ENCODE measurements at regions not wholly inside any gene's neighbourhood (a gene's known extent, or its start where the extent isn't known, plus 50 kb on each side); places are given as distances from the start of the nearest gene placed in this dataset.
A peak's percentile ranks its signal among the peaks of the same experiment; 100 is the strongest.
"Not testable (repeated sequence)": the region's sequence is repeated elsewhere in the genome, so short reads cannot be mapped to it uniquely, and the experiment has no call there.

GRCh38 chr3:74004386-74004785 is 379.6 kb upstream of the PDZRN3 start:
- intact Hi-C loops (cut with DNase I), result no loop called here
- DNase-seq, result no peak

DNA sequence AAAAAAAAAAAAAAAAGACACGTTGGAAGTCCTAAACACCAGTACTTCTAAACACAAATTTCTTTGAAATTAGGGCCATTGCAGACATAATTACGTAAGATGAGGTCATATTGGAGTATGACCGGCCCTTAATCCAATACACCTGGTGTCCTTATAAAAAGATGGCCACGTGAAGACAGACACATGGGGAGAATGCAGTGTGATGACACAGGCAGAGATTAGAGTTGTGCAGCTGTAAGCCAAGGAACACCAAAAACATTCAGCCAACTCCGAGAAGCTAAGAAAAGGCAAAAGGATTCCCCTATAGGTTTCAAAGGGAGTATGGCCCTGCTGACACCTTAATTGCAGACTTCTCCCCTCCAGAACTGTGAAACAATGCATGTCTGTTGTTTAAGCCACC is 379.0 kb upstream of the PDZRN3 start:
- DNase-seq, result no peak
- intact Hi-C loops (cut with DNase I), result no loop called here

GRCh38 chr3:74001436-74001835 is 376.7 kb upstream of the PDZRN3 start:
- DNase-seq, result no peak
- intact Hi-C loops (cut with DNase I), result no loop called here

DNA sequence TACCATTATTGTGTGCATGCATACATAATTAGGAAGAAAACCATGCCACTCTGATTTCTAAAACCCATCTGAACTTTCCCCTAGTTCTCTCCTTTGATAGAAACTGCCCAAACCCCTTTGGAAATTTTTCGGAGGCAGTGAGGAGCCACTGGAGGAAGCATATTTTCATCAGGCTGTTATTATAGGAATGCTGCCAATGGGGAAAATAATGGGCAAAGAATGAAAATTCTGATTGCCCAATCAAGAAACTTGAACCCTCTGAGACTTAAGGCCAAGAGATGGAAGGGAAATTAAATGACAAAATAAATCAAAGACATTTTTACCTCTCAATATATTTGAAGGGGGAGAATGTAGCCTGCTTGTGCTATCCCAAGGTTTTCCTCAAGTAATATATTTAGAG is 376.0 kb upstream of the PDZRN3 start:
- no peak for DNase-seq
- intact Hi-C loops (cut with DNase I), result no loop called here

DNA sequence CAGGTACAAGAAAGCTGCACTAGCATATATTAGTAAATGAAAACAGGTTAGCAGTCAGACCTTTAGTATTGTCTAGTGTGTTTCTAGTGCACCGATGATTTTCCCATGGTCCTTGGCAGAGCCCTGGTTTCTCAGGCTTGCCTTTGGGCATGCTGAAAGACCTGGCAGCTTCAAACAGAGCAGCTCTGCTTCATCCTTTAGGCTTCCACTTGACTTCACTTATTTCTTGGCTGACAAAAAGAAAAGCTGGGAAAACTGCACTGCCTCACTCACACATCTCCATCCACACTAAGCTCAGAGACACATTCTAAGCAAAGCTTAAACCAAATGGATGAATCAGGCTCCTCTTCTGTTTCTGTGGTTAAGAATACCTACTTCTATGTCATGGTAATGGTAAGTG is 374.8 kb upstream of the PDZRN3 start:
- intact Hi-C loops (cut with DNase I), result no loop called here
- no peak for DNase-seq

DNA sequence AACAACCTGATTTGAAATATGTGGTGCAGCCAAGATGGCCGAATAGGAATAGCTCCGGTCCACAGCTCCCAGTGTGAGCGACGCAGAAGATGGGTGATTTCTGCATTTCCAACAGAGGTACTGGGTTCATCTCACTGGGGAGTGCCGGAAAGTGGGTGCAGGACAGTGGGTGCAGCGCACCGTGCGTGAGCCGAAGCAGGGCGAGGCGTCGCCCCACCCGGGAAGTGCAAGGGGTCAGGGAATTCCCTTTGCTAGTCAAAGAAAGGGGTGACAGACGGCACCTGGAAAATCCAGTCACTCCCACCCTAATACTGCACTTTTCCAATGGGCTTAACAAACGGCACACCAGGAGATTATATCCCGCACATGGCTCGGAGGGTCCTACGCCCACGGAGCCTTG is 365.9 kb upstream of the PDZRN3 start:
- DNase-seq, result peak in 2 of 10 donors; percentile 36 to 61
- intact Hi-C loops (cut with DNase I), result not testable (repeated sequence)

DNA sequence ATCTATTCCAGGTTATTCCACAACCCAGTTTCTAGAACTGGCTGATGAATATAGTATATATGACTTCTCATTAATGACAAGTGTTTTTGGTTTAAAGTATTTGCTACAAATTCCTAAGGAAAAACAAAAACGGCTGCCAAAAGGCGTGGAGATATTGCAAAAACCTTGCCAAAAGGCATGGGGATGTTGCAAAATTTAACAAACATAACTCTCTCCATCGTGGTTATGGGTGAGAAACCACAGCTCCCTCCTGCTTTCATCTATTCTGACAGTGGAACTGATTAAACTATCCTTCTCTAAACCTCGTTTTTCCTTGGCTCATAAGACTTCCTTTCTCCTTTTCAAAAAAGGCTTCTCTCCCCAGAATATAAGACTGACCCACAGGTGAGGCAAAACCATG is 342.0 kb upstream of the PDZRN3 start:
- intact Hi-C loops (cut with DNase I), result no loop called here
- DNase-seq, result no peak

- intact Hi-C loops (cut with DNase I), result no loop called here
- no peak for DNase-seq
Measured at GRCh38 chr3:73964818-73965217, 340.1 kb upstream of the PDZRN3 start.

- intact Hi-C loops (cut with DNase I), result no loop called here
- no peak for DNase-seq
Measured at GRCh38 chr3:73955494-73956070, 330.8 kb upstream of the PDZRN3 start.

- no peak for DNase-seq
- intact Hi-C loops (cut with DNase I), result no loop called here
Measured at GRCh38 chr3:73954506-73954905, 329.8 kb upstream of the PDZRN3 start.

- intact Hi-C loops (cut with DNase I), result no loop called here
Measured at GRCh38 chr3:73952781-73953180, 328.0 kb upstream of the PDZRN3 start.

GRCh38 chr3:73950865-73951558 is 326.3 kb upstream of the PDZRN3 start:
- intact Hi-C loops (cut with DNase I), result no loop called here
- no peak for DNase-seq

More at GRCh38 chr3:73952781-73953180, 328.0 kb upstream of the PDZRN3 start:
- DNase-seq, result no peak

DNA sequence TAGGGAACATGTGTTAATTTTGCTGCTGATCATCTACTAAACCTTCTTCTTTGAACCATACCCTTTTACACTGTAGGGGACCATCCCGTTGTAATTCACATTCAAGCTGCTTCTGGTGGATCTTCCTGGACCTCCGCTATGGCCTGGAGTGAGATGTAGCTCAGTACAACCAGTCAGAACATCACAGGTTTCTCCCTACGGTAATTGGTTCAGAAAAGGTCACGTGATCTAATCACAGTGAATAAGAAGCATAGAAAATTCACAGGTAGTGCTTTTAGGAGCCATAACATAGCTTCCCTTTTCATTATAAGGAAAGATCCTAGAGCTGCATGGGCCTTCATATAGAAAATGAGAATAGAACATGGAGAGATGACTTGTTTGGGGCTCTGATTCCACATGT is 320.8 kb upstream of the PDZRN3 start:
- DNase-seq, result no peak
- intact Hi-C loops (cut with DNase I), result no loop called here

GRCh38 chr3:73939985-73940384 is 315.2 kb upstream of the PDZRN3 start:
- intact Hi-C loops (cut with DNase I), result no loop called here
- DNase-seq, result no peak

- intact Hi-C loops (cut with DNase I), result no loop called here
- no peak for DNase-seq
Measured at GRCh38 chr3:73933585-73933984, 308.8 kb upstream of the PDZRN3 start.

- DNase-seq, result no peak
- intact Hi-C loops (cut with DNase I), result no loop called here
Measured at GRCh38 chr3:73927203-73927570, 302.4 kb upstream of the PDZRN3 start.

GRCh38 chr3:73926360-73927202 is 301.8 kb upstream of the PDZRN3 start:
- DNase-seq, result no peak
- intact Hi-C loops (cut with DNase I), result no loop called here

DNA sequence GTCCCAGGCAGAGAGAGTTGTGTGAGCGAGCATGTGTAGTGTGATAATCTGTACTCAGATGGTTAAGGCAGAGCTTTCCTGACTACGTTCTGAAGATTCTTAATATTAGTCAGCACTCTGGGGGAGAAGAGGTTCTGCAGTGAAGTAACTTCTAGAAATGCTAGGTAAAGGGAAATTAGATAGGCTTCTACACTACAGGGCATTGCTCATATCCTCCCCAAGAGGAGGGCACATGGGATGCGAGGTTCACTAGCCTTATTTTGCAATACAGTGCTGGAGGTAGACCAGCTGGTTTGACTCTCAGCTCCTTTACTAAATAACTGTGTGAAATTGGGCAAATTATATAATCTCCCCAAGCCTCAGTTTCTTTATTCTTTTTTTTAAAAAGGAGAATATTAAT is 300.3 kb upstream of the PDZRN3 start:
- intact Hi-C loops (cut with DNase I), result no loop called here
- DNase-seq, result no peak

GRCh38 chr3:73924048-73924447 is 299.3 kb upstream of the PDZRN3 start:
- no peak for DNase-seq
- intact Hi-C loops (cut with DNase I), result no loop called here

GRCh38 chr3:73917643-73918042 is 292.9 kb upstream of the PDZRN3 start:
- DNase-seq, result no peak
- intact Hi-C loops (cut with DNase I), result no loop called here

GRCh38 chr3:73915886-73916285 is 291.1 kb upstream of the PDZRN3 start:
- DNase-seq, result no peak
- intact Hi-C loops (cut with DNase I), result no loop called here

DNA sequence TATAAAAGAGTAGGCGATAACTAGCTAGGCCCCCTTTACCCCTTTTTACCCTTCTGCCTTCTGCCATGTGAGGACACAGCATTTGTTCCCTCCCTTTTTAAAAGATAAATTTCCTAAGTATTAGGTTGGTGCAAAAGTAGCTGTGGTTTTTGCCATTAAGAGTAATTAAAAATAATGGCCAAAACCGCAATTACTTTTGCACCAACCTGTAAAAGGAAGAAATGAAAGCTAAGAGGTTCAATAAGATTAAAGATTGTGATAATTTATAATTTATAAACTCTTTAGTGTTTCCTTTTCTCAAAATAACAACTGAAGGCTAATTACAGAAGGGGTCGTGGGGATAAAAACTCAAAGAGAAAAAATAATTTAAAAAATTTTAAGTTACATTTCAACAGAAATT is 283.5 kb upstream of the PDZRN3 start:
- DNase-seq, result no peak
- intact Hi-C loops (cut with DNase I), result no loop called here
